Left lobe of liver (tissue), 2 donors: ENCODE measurements at regions not wholly inside any gene's neighbourhood (a gene's known extent, or its start where the extent isn't known, plus 50 kb on each side); places are given as distances from the start of the nearest gene placed in this dataset.
A peak's percentile ranks its signal among the peaks of the same experiment; 100 is the strongest.
"Not testable (repeated sequence)": the region's sequence is repeated elsewhere in the genome, so short reads cannot be mapped to it uniquely, and the experiment has no call there.

Experiments used
- ATAC-seq: fragments of 200-7000 bp; cut with Tn5 transposase; one replicate; pipeline ENCODE4 v1.9.1; 2020; ENCODE audit warnings: mild to moderate bottlenecking, moderate library complexity
- DNase-seq: peaks from one replicate; pipeline ENCODE4 v3.0.0-alpha.2; 2020; ENCODE audit warnings: low spot score
- donor health status: DM: no; HTN: no; CAD: no; lungs with moderate emphysema.
- donor health status: DM: no; HTN: yes; CAD: no.

GRCh38 chr13:78876915-78877549 is 218.1 kb upstream of the OBI1 start:
- ATAC-seq, result peak; percentile 16
- no peak for DNase-seq

- peak; percentile 66 for DNase-seq
- ATAC-seq, result peak; percentile 99
These were observed 217.0 kb upstream of the OBI1 start for GRCh38 chr13:78875792-78876580.

- DNase-seq (no peak), ATAC-seq (peak; percentile 28)
These were observed 210.0 kb upstream of the OBI1 start for GRCh38 chr13:78868991-78869390.

- peak; percentile 71 for DNase-seq
- ATAC-seq, result peak; percentile 96
These were observed 208.7 kb upstream of the OBI1 start for GRCh38 chr13:78867655-78868054.

- not testable (repeated sequence) for ATAC-seq, DNase-seq
These were observed 207.1 kb upstream of the OBI1 start for GRCh38 chr13:78866076-78866475.

GRCh38 chr13:78862446-78862845 is 203.5 kb upstream of the OBI1 start:
- ATAC-seq (no peak), DNase-seq (no peak)

GRCh38 chr13:78852709-78853108 is 193.8 kb upstream of the OBI1 start:
- DNase-seq (no peak), ATAC-seq (no peak)

- DNase-seq (no peak), ATAC-seq (no peak)
These were observed 186.9 kb upstream of the OBI1 start for GRCh38 chr13:78845656-78846365.

- no peak for DNase-seq
- ATAC-seq, result no peak
These were observed 185.2 kb upstream of the OBI1 start for GRCh38 chr13:78844106-78844505.

GRCh38 chr13:78841358-78841963 is 182.5 kb upstream of the OBI1 start:
- ATAC-seq, result no peak

GRCh38 chr13:78836238-78836784 is 177.4 kb upstream of the OBI1 start:
- DNase-seq, result no peak
- ATAC-seq, result no peak

More at GRCh38 chr13:78841358-78841963, 182.5 kb upstream of the OBI1 start:
- no peak for DNase-seq

GRCh38 chr13:78832461-78832860 is 173.5 kb upstream of the OBI1 start:
- ATAC-seq (no peak), DNase-seq (no peak)

- no peak for DNase-seq
These were observed 171.6 kb upstream of the OBI1 start for GRCh38 chr13:78830508-78830907.

GRCh38 chr13:78829821-78830220 is 170.9 kb upstream of the OBI1 start:
- DNase-seq, result no peak
- no peak for ATAC-seq

More at GRCh38 chr13:78830508-78830907, 171.6 kb upstream of the OBI1 start:
- no peak for ATAC-seq

- ATAC-seq, result no peak
These were observed 168.5 kb upstream of the OBI1 start for GRCh38 chr13:78827471-78827870.

GRCh38 chr13:78826936-78827335 is 168.0 kb upstream of the OBI1 start:
- DNase-seq (no peak), ATAC-seq (no peak)

More at GRCh38 chr13:78827471-78827870, 168.5 kb upstream of the OBI1 start:
- no peak for DNase-seq

GRCh38 chr13:78826312-78826711 is 167.4 kb upstream of the OBI1 start:
- ATAC-seq (no peak), DNase-seq (no peak)

- no peak for DNase-seq
These were observed 161.6 kb upstream of the OBI1 start for GRCh38 chr13:78820541-78820940.

GRCh38 chr13:78816592-78816991 is 157.6 kb upstream of the OBI1 start:
- no peak for DNase-seq

More at GRCh38 chr13:78820541-78820940, 161.6 kb upstream of the OBI1 start:
- ATAC-seq, result no peak

GRCh38 chr13:78816154-78816553 is 157.2 kb upstream of the OBI1 start:
- ATAC-seq (no peak), DNase-seq (no peak)

More at GRCh38 chr13:78816592-78816991, 157.6 kb upstream of the OBI1 start:
- ATAC-seq, result no peak

GRCh38 chr13:78806457-78806856 is 147.5 kb upstream of the OBI1 start:
- DNase-seq (no peak), ATAC-seq (peak; percentile 45)
